Cardiac fibroblast (primary cell): ENCODE measurements at regions not wholly inside any gene's neighbourhood (a gene's known extent, or its start where the extent isn't known, plus 50 kb on each side); places are given as distances from the start of the nearest gene placed in this dataset.

Experiments
- DNase-seq, 2 donors: peaks; one replicate each; pipeline versions ENCODE4 v3.0.0 to v3.0.0-alpha.2; 2010; ENCODE audit warnings: low read depth in 2 of 2
- H3K4me3 ChIP-seq, 2 donors: replicated peaks in 1 of 2; 1 replicate in 1 of 2; 2 replicates in 1 of 2; pipeline ENCODE4 v1.5.1; 2011; ENCODE audit warnings: low read depth in 2 of 2, low read length in 2 of 2, mild to moderate bottlenecking in 2 of 2, moderate library complexity in 1 of 2
- CTCF ChIP-seq: IDR thresholded peaks from one replicate; pipeline ENCODE4 v1.5.1; 2011; ENCODE audit warnings: low read depth, mild to moderate bottlenecking, low read length, inconsistent platforms

GRCh38 chr22:45072322-45072903 lies 62.6 kb upstream of the PHF21B start:
- TF ChIP-seq CTCF = no peak
- no peak overlapping the region for H3K4me3 ChIP-seq
- DNase-seq = peak; percentile 27 to 72

GRCh38 chr22:45073064-45073463 lies 63.3 kb upstream of the PHF21B start:
- H3K4me3 ChIP-seq = no peak overlapping the region
- no peak for TF ChIP-seq CTCF
- DNase-seq = no peak

GRCh38 chr22:45077286-45077685 lies 67.5 kb upstream of the PHF21B start:
- no peak for DNase-seq
- no peak for TF ChIP-seq CTCF
- no peak overlapping the region for H3K4me3 ChIP-seq

- TF ChIP-seq CTCF = no peak
- DNase-seq = no peak
- H3K4me3 ChIP-seq = no peak overlapping the region
Measured at GRCh38 chr22:45077826-45078334, 68.1 kb upstream of the PHF21B start.

- no peak overlapping the region for H3K4me3 ChIP-seq
- TF ChIP-seq CTCF = peak; percentile 33
- peak in 1 of 2 donors; percentile 34 for DNase-seq
Measured at GRCh38 chr22:45082795-45083194, 73.0 kb upstream of the PHF21B start.

- TF ChIP-seq CTCF = no peak
- peak; percentile 11 to 78 for DNase-seq
- H3K4me3 ChIP-seq = no peak overlapping the region
Measured at GRCh38 chr22:45083659-45084305, 74.0 kb upstream of the PHF21B start.
